NB4 (cell line): ENCODE measurements at regions not wholly inside any gene's neighbourhood (a gene's known extent, or its start where the extent isn't known, plus 50 kb on each side); places are given as distances from the start of the nearest gene placed in this dataset.

ENCODE experiments used
- DNase-seq: peaks from one replicate; pipeline ENCODE4 v3.0.0; 2010; ENCODE audit warnings: low read depth
- H3K4me3 ChIP-seq: one replicate; pipeline ENCODE4 v1.5.1; 2011; ENCODE audit warnings: mild to moderate bottlenecking, low read depth, low read length, moderate library complexity
- CTCF ChIP-seq: IDR thresholded peaks from one replicate; pipeline ENCODE4 v1.5.1; 2012; ENCODE audit warnings: low read depth, low read length
- MAX ChIP-seq: IDR thresholded peaks from 2 replicates; pipeline ENCODE4 v1.6.1; 2011; ENCODE audit warnings: low read depth, low read length
- MYC ChIP-seq: IDR thresholded peaks from 2 replicates; pipeline ENCODE4 v1.6.1; 2011; ENCODE audit warnings: low read depth, low read length
- POLR2A ChIP-seq: IDR thresholded peaks from 2 replicates; pipeline ENCODE4 v1.6.1; 2011; ENCODE audit warnings: mild to moderate bottlenecking; ENCODE audit not compliant: insufficient read length; ENCODE audit errors: extremely low read depth

GRCh38 chr2:193885419-193885818, 1690.7 kb upstream of the TMEFF2 start:
- DNase-seq: no peak
- no peak overlapping the region for H3K4me3 ChIP-seq
- no peak for TF ChIP-seq MYC
- TF ChIP-seq POLR2A: no peak
- TF ChIP-seq MAX: no peak
- TF ChIP-seq CTCF: no peak

GRCh38 chr2:193883820-193884219, 1689.1 kb upstream of the TMEFF2 start:
- H3K4me3 ChIP-seq: no peak overlapping the region
- no peak for DNase-seq
- TF ChIP-seq MAX (no peak), POLR2A (no peak), MYC (no peak), CTCF (no peak)

GRCh38 chr2:193876980-193877379, 1682.2 kb upstream of the TMEFF2 start:
- no peak for DNase-seq
- no peak for TF ChIP-seq POLR2A
- TF ChIP-seq MAX: no peak
- H3K4me3 ChIP-seq: no peak overlapping the region

- H3K4me3 ChIP-seq: no peak overlapping the region
- no peak for TF ChIP-seq POLR2A
- no peak for TF ChIP-seq CTCF
- TF ChIP-seq MAX: no peak
- no peak for TF ChIP-seq MYC
- no peak for DNase-seq
These were observed 1674.8 kb upstream of the TMEFF2 start for GRCh38 chr2:193869564-193869963.

- no peak for TF ChIP-seq MYC
- TF ChIP-seq POLR2A: no peak
- TF ChIP-seq CTCF: no peak
- no peak for TF ChIP-seq MAX
- H3K4me3 ChIP-seq: no peak overlapping the region
- DNase-seq: no peak
These were observed 1674.1 kb upstream of the TMEFF2 start for GRCh38 chr2:193868833-193869232.

- no peak for DNase-seq
- H3K4me3 ChIP-seq: no peak overlapping the region
- TF ChIP-seq MYC: no peak
- no peak for TF ChIP-seq CTCF
- no peak for TF ChIP-seq POLR2A
- no peak for TF ChIP-seq MAX
These were observed 1673.4 kb upstream of the TMEFF2 start for GRCh38 chr2:193868132-193868531.
